ENCODE measurements at regions not wholly inside any gene's neighbourhood (a gene's known extent, or its start where the extent isn't known, plus 50 kb on each side); places are given as distances from the start of the nearest gene placed in this dataset.

DNA sequence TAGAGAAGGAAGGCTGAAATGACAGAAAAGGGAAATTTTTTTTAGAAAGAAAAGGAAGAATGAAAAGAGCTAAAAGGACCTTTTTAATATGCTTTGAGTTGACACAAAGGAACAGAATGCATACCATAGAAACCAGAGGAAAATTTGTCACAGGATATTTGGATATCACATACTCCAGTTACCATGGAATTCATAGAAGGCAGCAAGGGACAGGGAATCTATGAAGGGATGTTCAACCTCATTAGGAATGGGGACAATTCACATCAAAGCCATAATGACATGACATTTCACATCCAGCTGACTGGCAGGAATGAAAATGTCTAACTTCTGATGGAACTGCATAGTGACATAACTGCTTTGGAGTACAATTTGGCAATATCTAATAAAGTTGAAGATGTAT, 469.4 kb downstream of the CCER1 start:
- TF ChIP-seq, protein P1, sequence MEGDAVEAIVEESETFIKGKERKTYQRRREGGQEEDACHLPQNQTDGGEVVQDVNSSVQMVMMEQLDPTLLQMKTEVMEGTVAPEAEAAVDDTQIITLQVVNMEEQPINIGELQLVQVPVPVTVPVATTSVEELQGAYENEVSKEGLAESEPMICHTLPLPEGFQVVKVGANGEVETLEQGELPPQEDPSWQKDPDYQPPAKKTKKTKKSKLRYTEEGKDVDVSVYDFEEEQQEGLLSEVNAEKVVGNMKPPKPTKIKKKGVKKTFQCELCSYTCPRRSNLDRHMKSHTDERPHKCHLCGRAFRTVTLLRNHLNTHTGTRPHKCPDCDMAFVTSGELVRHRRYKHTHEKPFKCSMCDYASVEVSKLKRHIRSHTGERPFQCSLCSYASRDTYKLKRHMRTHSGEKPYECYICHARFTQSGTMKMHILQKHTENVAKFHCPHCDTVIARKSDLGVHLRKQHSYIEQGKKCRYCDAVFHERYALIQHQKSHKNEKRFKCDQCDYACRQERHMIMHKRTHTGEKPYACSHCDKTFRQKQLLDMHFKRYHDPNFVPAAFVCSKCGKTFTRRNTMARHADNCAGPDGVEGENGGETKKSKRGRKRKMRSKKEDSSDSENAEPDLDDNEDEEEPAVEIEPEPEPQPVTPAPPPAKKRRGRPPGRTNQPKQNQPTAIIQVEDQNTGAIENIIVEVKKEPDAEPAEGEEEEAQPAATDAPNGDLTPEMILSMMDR (IDR thresholded peaks at IDR 0.05; ENCODE audit: low read depth, low read length, poor library complexity, severe bottlenecking): no peak
- no peak for TF ChIP-seq EZH2phosphoT487 (IDR thresholded peaks at IDR 0.05; ENCODE audit: borderline replicate concordance, low read length)
